ENCODE measurements at regions not wholly inside any gene's neighbourhood (a gene's known extent, or its start where the extent isn't known, plus 50 kb on each side); places are given as distances from the start of the nearest gene placed in this dataset.

GRCh38 chr21:32908534-32908933, 117.2 kb upstream of the OLIG2 start:
- no peaks in the 10 kb centered on the region for H3K36me3 ChIP-seq
- no peak overlapping the region for H3K27ac ChIP-seq
- FAIRE-seq (no peak), ATAC-seq (no peak), DNase-seq (no peak)
- H3K4me1 ChIP-seq, result no peaks in the 10 kb centered on the region
- H3K4me3 ChIP-seq, result no peak overlapping the region
- no peaks in the 10 kb centered on the region for H3K27me3 ChIP-seq
- WGBS, 2 donors, result 71 to 80% methylated on average over 3 of the region's 3 CpGs
- TF ChIP-seq CTCF (IDR thresholded peaks at IDR 0.05), result no peak
- intact Hi-C loops (cut with DNase I), result no loop called here
- H3K9me3 ChIP-seq, result no peaks in the 10 kb centered on the region

- H3K4me1 ChIP-seq, result no peaks in the 10 kb centered on the region
- intact Hi-C loops (cut with DNase I), result no loop called here
- H3K27ac ChIP-seq, result no peak overlapping the region
- WGBS, 2 donors, result 64 to 72% methylated on average over 5 of the region's 5 CpGs
- no peak for ATAC-seq
- no peak overlapping the region for H3K4me3 ChIP-seq
- DNase-seq, result no peak
- no peaks in the 10 kb centered on the region for H3K9me3 ChIP-seq
- TF ChIP-seq CTCF (IDR thresholded peaks at IDR 0.05), result no peak
- no peaks in the 10 kb centered on the region for H3K27me3 ChIP-seq
- FAIRE-seq, result no peak
- no peaks in the 10 kb centered on the region for H3K36me3 ChIP-seq
Observed at GRCh38 chr21:32909393-32909792, 116.3 kb upstream of the OLIG2 start.

- ATAC-seq, result no peak
- intact Hi-C loops (cut with DNase I), result no loop called here
Observed at GRCh38 chr21:32914424-32915039, 111.2 kb upstream of the OLIG2 start.

GRCh38 chr21:32915099-32915498, 110.6 kb upstream of the OLIG2 start:
- Histone ChIP-seq H3K36me3 (no peaks in the 10 kb centered on the region), H3K9me3 (no peaks in the 10 kb centered on the region), H3K4me1 (no peaks in the 10 kb centered on the region), H3K27ac (no peak overlapping the region), H3K27me3 (no peaks in the 10 kb centered on the region), H3K4me3 (no peak overlapping the region)
- DNase-seq, result no peak
- no peak for ATAC-seq
- TF ChIP-seq CTCF (IDR thresholded peaks at IDR 0.05), result no peak
- 64 to 72% methylated on average over 1 of the region's 1 CpG for WGBS, 2 donors
- no peak for FAIRE-seq
- intact Hi-C loops (cut with DNase I), result no loop called here

More at GRCh38 chr21:32914424-32915039, 111.2 kb upstream of the OLIG2 start:
- 39 to 65% methylated on average over 3 of the region's 3 CpGs for WGBS, 2 donors
- FAIRE-seq (no peak), DNase-seq (no peak)
- H3K27ac ChIP-seq, result no peak overlapping the region
- H3K9me3 ChIP-seq, result no peaks in the 10 kb centered on the region
- no peaks in the 10 kb centered on the region for H3K36me3 ChIP-seq
- H3K27me3 ChIP-seq, result no peaks in the 10 kb centered on the region
- H3K4me1 ChIP-seq, result no peaks in the 10 kb centered on the region
- no peak overlapping the region for H3K4me3 ChIP-seq
- no peak for TF ChIP-seq CTCF (IDR thresholded peaks at IDR 0.05)

GRCh38 chr21:32916088-32916487, 109.6 kb upstream of the OLIG2 start:
- 89 to 93% methylated on average over 1 of the region's 1 CpG for WGBS, 2 donors
- Histone ChIP-seq H3K4me1 (no peaks in the 10 kb centered on the region), H3K27me3 (no peaks in the 10 kb centered on the region), H3K36me3 (no peaks in the 10 kb centered on the region), H3K4me3 (no peak overlapping the region), H3K27ac (no peak overlapping the region), H3K9me3 (no peaks in the 10 kb centered on the region)
- no peak for FAIRE-seq
- no peak for DNase-seq
- no peak for ATAC-seq
- intact Hi-C loops (cut with DNase I), result no loop called here
- no peak for TF ChIP-seq CTCF (IDR thresholded peaks at IDR 0.05)
